Neural progenitor cell (in vitro differentiated cells): ENCODE measurements at regions not wholly inside any gene's neighbourhood (a gene's known extent, or its start where the extent isn't known, plus 50 kb on each side); places are given as distances from the start of the nearest gene placed in this dataset.

Experiments
- DNase-seq: peaks from one replicate; pipeline ENCODE4 v3.0.0-alpha.2; 2016; ENCODE audit warnings: low spot score
- H2AFZ ChIP-seq: fragments of 200-600 bp; sonication (generic); replicated peaks from 2 replicates; pipeline ENCODE4 v1.6.1; 2016; ENCODE audit warnings: antibody characterized with exemption
- H3F3A ChIP-seq: fragments of 200-600 bp; sonication (generic); 2 replicates; pipeline ENCODE4 v1.6.1; 2016; ENCODE audit warnings: antibody characterized with exemption, low read depth
- H3K27ac ChIP-seq: fragments of 200-600 bp; sonication (generic); 2 replicates; pipeline ENCODE4 v1.5.1; 2016; ENCODE audit warnings: mild to moderate bottlenecking
- H3K27me3 ChIP-seq: fragments of 200-600 bp; sonication (generic); 2 replicates; pipeline ENCODE4 v1.6.1; 2016; ENCODE audit warnings: mild to moderate bottlenecking, moderate library complexity
- H3K36me3 ChIP-seq: fragments of 200-600 bp; sonication (generic); 2 replicates; pipeline ENCODE4 v1.5.1; 2016
- H3K4me1 ChIP-seq: fragments of 200-600 bp; sonication (generic); 2 replicates; pipeline ENCODE4 v1.6.1; 2016; ENCODE audit warnings: mixed run types
- H3K4me2 ChIP-seq: fragments of 200-600 bp; sonication (generic); 2 replicates; pipeline ENCODE4 v1.6.1; 2016
- H3K4me3 ChIP-seq: fragments of 200-600 bp; sonication (generic); 2 replicates; pipeline ENCODE4 v1.5.1; 2016
- H3K79me2 ChIP-seq: fragments of 200-600 bp; sonication (generic); 2 replicates; pipeline ENCODE4 v1.6.1; 2016; ENCODE audit warnings: low read depth
- H3K9ac ChIP-seq: fragments of 200-600 bp; sonication (generic); 2 replicates; pipeline ENCODE4 v1.6.1; 2016
- H3K9me3 ChIP-seq: fragments of 200-600 bp; sonication (generic); 2 replicates; pipeline ENCODE4 v1.5.1; 2016; ENCODE audit warnings: low read depth
- H4K20me1 ChIP-seq: fragments of 200-600 bp; sonication (generic); 2 replicates; pipeline ENCODE4 v1.6.1; 2016; ENCODE audit warnings: low read depth
- H3K27ac Mint-ChIP-seq: 3 replicates; pipeline ENCODE4 v1.8.0; 2021; ENCODE audit warnings: mixed read lengths
- H3K27me3 Mint-ChIP-seq: 2 replicates; pipeline ENCODE4 v1.8.0; 2022; ENCODE audit warnings: low read depth, mild to moderate bottlenecking, inconsistent platforms, moderate library complexity, mixed read lengths; ENCODE audit not compliant: insufficient read depth
- H3K36me3 Mint-ChIP-seq: 3 replicates; pipeline ENCODE4 v1.8.0; 2021; ENCODE audit warnings: mixed read lengths
- H3K4me1 Mint-ChIP-seq: 3 replicates; pipeline ENCODE4 v1.8.0; 2021; ENCODE audit warnings: mixed read lengths
- H3K4me3 Mint-ChIP-seq: 3 replicates; pipeline ENCODE4 v1.8.0; 2021; ENCODE audit warnings: mild to moderate bottlenecking, moderate library complexity, mixed read lengths
- H3K9me3 Mint-ChIP-seq: 3 replicates; pipeline ENCODE4 v1.8.0; 2020; ENCODE audit warnings: mixed read lengths
- EZH2 ChIP-seq: fragments of 200-600 bp; sonication (generic); IDR thresholded peaks from 2 replicates; pipeline ENCODE4 v1.6.1; 2017; ENCODE audit warnings: antibody characterized with exemption, mild to moderate bottlenecking, moderate library complexity
- EZH2phosphoT487 ChIP-seq: fragments of 200-600 bp; sonication (generic); IDR thresholded peaks from 2 replicates; pipeline ENCODE4 v1.6.1; 2017; ENCODE audit warnings: antibody characterized with exemption
- TF ChIP-seq, protein P1 (sequence below): fragments of 200-600 bp; sonication (generic); IDR thresholded peaks from 2 replicates; pipeline ENCODE4 v1.5.1; 2017; ENCODE audit warnings: antibody characterized with exemption, mild to moderate bottlenecking

DNA sequence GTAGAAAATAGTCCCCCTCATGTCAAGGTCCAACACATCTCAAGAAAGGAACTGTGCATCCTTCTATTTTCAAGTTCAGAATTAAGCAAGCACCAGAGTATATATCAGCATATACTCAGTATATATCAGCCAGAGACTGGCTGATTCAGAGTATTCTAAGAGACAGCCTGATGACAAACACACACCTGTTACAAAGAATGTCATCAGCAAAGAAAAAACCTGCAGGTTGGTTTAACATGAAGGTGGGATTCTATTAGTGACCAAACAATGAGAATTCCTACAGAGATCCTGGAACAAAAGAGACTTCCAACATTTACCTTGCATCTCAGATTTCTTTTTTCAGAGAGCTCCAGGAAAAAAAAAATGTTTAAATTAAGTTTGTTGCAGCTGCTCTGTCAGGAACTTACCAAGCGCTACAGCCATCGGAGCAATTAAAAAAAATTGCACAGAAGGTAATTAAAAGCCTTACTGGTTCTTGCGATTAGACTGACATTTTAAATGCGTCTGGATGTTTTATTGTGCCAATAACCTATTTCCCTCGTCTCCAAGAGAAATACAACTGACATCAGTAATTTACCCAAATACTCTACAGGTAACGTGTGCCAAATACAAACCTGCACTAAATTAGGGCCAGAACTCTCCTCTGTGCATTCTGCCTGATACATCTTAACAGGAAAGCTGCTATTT, 218.1 kb downstream of the HNMT start:
- no peak for DNase-seq
- Mint-ChIP-seq H3K27me3 (peaks cover 4% of the 10 kb centered on the region), H3K27ac (no peak overlapping the region), H3K9me3 (no peaks in the 10 kb centered on the region), H3K36me3 (no peaks in the 10 kb centered on the region), H3K4me3 (no peak overlapping the region), H3K4me1 (peaks cover 7% of the 10 kb centered on the region)
- TF ChIP-seq, protein P1, sequence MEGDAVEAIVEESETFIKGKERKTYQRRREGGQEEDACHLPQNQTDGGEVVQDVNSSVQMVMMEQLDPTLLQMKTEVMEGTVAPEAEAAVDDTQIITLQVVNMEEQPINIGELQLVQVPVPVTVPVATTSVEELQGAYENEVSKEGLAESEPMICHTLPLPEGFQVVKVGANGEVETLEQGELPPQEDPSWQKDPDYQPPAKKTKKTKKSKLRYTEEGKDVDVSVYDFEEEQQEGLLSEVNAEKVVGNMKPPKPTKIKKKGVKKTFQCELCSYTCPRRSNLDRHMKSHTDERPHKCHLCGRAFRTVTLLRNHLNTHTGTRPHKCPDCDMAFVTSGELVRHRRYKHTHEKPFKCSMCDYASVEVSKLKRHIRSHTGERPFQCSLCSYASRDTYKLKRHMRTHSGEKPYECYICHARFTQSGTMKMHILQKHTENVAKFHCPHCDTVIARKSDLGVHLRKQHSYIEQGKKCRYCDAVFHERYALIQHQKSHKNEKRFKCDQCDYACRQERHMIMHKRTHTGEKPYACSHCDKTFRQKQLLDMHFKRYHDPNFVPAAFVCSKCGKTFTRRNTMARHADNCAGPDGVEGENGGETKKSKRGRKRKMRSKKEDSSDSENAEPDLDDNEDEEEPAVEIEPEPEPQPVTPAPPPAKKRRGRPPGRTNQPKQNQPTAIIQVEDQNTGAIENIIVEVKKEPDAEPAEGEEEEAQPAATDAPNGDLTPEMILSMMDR, result no peak
- TF ChIP-seq EZH2 (no peak), EZH2phosphoT487 (no peak)
- Histone ChIP-seq H3K79me2 (no peaks in the 10 kb centered on the region), H3K4me2 (peak overlapping the region; percentile 17), H3K4me1 (peaks cover 23% of the 10 kb centered on the region), H3K4me3 (no peak overlapping the region), H3K9me3 (no peaks in the 10 kb centered on the region), H3K9ac (no peak overlapping the region), H4K20me1 (no peaks in the 10 kb centered on the region), H2AFZ (no peak overlapping the region), H3F3A (peaks cover 12% of the 10 kb centered on the region), H3K27ac (no peak overlapping the region), H3K27me3 (no peaks in the 10 kb centered on the region), H3K36me3 (no peaks in the 10 kb centered on the region)

DNA sequence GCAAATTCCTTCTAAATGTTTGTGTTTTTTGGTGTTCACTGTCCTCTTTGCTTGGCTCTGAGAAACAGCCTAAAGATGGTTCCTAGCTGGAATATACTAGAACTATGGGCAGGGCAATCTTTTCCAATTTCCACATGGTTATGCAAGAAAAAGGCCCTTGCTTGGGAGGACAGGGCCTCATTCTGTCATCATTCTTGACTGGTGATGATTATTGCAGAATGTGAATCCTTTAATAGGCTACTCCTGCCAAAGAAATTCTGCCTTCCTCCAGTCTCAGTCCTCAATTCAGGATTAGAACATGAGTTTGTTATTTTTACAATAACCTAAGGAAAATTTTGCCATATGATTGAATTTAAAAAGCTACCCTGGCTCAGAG, 218.7 kb downstream of the HNMT start:
- Mint-ChIP-seq H3K9me3 (no peaks in the 10 kb centered on the region), H3K27ac (no peak overlapping the region)

DNA sequence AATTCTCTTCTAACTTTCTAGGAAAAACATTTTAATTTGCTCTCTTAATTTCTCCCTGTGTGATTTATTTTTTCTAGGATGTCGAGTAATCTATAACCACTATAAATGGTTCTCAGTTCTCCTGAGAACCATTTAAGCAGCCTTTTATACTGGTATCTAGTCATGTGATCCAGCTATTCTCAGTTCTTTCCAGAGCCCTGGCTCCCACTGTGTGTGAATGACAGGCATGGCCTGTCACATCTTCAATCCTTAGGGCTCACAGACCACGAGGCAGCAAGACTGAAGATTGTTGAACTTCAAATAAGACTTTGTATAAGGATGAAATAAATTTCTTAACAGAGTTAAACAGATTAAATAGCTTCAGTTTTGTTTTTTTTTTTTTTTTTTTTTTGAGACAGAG, 219.4 kb downstream of the HNMT start:
- H3K27me3 ChIP-seq, result no peaks in the 10 kb centered on the region
- Mint-ChIP-seq H3K27me3 (peaks cover 4% of the 10 kb centered on the region), H3K9me3 (no peaks in the 10 kb centered on the region), H3K4me1 (peaks cover 7% of the 10 kb centered on the region), H3K36me3 (no peaks in the 10 kb centered on the region), H3K27ac (no peak overlapping the region), H3K4me3 (no peak overlapping the region)
- peaks cover 12% of the 10 kb centered on the region for H3F3A ChIP-seq
- TF ChIP-seq, protein P1, result no peak
- TF ChIP-seq EZH2 (no peak), EZH2phosphoT487 (no peak)
- no peak overlapping the region for H3K4me3 ChIP-seq
- peak overlapping the region; percentile 27 for H3K27ac ChIP-seq
- H3K9ac ChIP-seq, result no peak overlapping the region
- H3K79me2 ChIP-seq, result no peaks in the 10 kb centered on the region
- H3K9me3 ChIP-seq, result no peaks in the 10 kb centered on the region
- peaks cover 23% of the 10 kb centered on the region for H3K4me1 ChIP-seq
- no peaks in the 10 kb centered on the region for H3K36me3 ChIP-seq
- peak; percentile 48 for DNase-seq
- H4K20me1 ChIP-seq, result no peaks in the 10 kb centered on the region
- H2AFZ ChIP-seq, result no peak overlapping the region
- peak overlapping the region; percentile 11 for H3K4me2 ChIP-seq

More for the DNA sequence above, 218.7 kb downstream of the HNMT start:
- no peaks in the 10 kb centered on the region for H3K27me3 ChIP-seq
- H3K4me3 ChIP-seq, result no peak overlapping the region
- peaks cover 12% of the 10 kb centered on the region for H3F3A ChIP-seq
- no peaks in the 10 kb centered on the region for H3K9me3 ChIP-seq
- no peak overlapping the region for H2AFZ ChIP-seq
- peak overlapping the region; percentile 27 for H3K27ac ChIP-seq
- peak overlapping the region; percentile 11 for H3K4me2 ChIP-seq
- H3K4me1 ChIP-seq, result peaks cover 23% of the 10 kb centered on the region
- H3K36me3 ChIP-seq, result no peaks in the 10 kb centered on the region
- H3K27me3 Mint-ChIP-seq, result peaks cover 4% of the 10 kb centered on the region
- TF ChIP-seq EZH2phosphoT487 (no peak), EZH2 (no peak)
- TF ChIP-seq, protein P1, result no peak
- no peak overlapping the region for H3K9ac ChIP-seq
- H3K79me2 ChIP-seq, result no peaks in the 10 kb centered on the region
- H4K20me1 ChIP-seq, result no peaks in the 10 kb centered on the region
- DNase-seq, result no peak
- peaks cover 7% of the 10 kb centered on the region for H3K4me1 Mint-ChIP-seq
- H3K4me3 Mint-ChIP-seq, result no peak overlapping the region
- no peaks in the 10 kb centered on the region for H3K36me3 Mint-ChIP-seq
